ENCODE measurements at regions not wholly inside any gene's neighbourhood (a gene's known extent, or its start where the extent isn't known, plus 50 kb on each side); places are given as distances from the start of the nearest gene placed in this dataset.

GRCh38 chr2:163828771-163829170 lies 93.0 kb upstream of the FIGN start:
- TF ChIP-seq CTCF (IDR thresholded peaks at IDR 0.05; ENCODE audit: extremely low read depth in 1 of 2, insufficient read depth in 1 of 2, low read depth in 1 of 2, low read length in 2 of 2) (no peak), POLR2AphosphoS5 (IDR thresholded peaks at IDR 0.05; ENCODE audit: insufficient read depth, low read depth, low read length) (no peak), EZH2 (IDR thresholded peaks at IDR 0.05; ENCODE audit: borderline replicate concordance, low read depth, low read length, severe bottlenecking) (no peak), POLR2A (IDR thresholded peaks at IDR 0.05; ENCODE audit: low read depth, low read length) (no peak), GATA2 (IDR thresholded peaks at IDR 0.05; ENCODE audit: insufficient read depth, insufficient read length, low read depth, low read length) (no peak), FOS (IDR thresholded peaks at IDR 0.05; ENCODE audit: borderline replicate concordance, insufficient read depth, low read length) (no peak)

Measured in endothelial cell of umbilical vein (primary cell).